CD14-positive monocyte (primary cell): ENCODE measurements at regions not wholly inside any gene's neighbourhood (a gene's known extent, or its start where the extent isn't known, plus 50 kb on each side); places are given as distances from the start of the nearest gene placed in this dataset.

ENCODE experiments used
- DNase-seq, 3 donors: peaks; one replicate each; pipeline ENCODE4 v3.0.0-alpha.2; 2011 to 2022
- H2AFZ ChIP-seq: 2 replicates; pipeline ENCODE4 v1.6.0; 2012; ENCODE audit warnings: mild to moderate bottlenecking, low read depth, low read length, inconsistent platforms; ENCODE audit not compliant: insufficient read depth, poor library complexity, severe bottlenecking
- H3K27ac ChIP-seq, 2 donors: 1 replicate in 1 of 2; 2 replicates in 1 of 2; pipeline ENCODE4 v1.5.1; 2012 to 2013; ENCODE audit warnings: low read length in 2 of 2, control low read depth in 1 of 2, inconsistent platforms in 1 of 2, low read depth in 1 of 2, mild to moderate bottlenecking in 1 of 2
- H3K27me3 ChIP-seq, 2 donors: one replicate each; pipeline versions ENCODE4 v1.6.0 to v1.6.1; 2011 to 2013; ENCODE audit warnings: low read length in 2 of 2; ENCODE audit not compliant: control insufficient read depth in 2 of 2, insufficient read depth in 2 of 2
- H3K36me3 ChIP-seq, 2 donors: replicated peaks in 1 of 2; 1 replicate in 1 of 2; 2 replicates in 1 of 2; pipeline versions ENCODE4 v1.5.1 to v1.6.1; 2012 to 2013; ENCODE audit warnings: low read length in 2 of 2, control low read depth in 1 of 2, inconsistent platforms in 1 of 2, mild to moderate bottlenecking in 1 of 2; ENCODE audit not compliant: insufficient read depth in 2 of 2, control insufficient read depth in 1 of 2
- H3K4me1 ChIP-seq, 2 donors: 1 replicate in 1 of 2; 2 replicates in 1 of 2; pipeline versions ENCODE4 v1.5.1 to v1.6.1; 2012 to 2013; ENCODE audit warnings: low read length in 2 of 2, control low read depth in 1 of 2, inconsistent platforms in 1 of 2, mild to moderate bottlenecking in 1 of 2, moderate library complexity in 1 of 2; ENCODE audit not compliant: insufficient read depth in 2 of 2, control insufficient read depth in 1 of 2
- H3K4me2 ChIP-seq: replicated peaks from 2 replicates; pipeline ENCODE3; 2012; ENCODE audit warnings: low read length, moderate library complexity, mild to moderate bottlenecking; ENCODE audit not compliant: poor library complexity, severe bottlenecking; ENCODE audit errors: extremely low read depth
- H3K4me3 ChIP-seq, 3 experiments: fragments of 200-600 bp in 1 of 3; sonication (generic) in 1 of 3; replicated peaks in 1 of 3; 1 replicate in 2 of 3; 2 replicates in 1 of 3; pipeline ENCODE4 v1.5.1; 2011 to 2013; ENCODE audit warnings: low read length in 3 of 3, mild to moderate bottlenecking in 3 of 3, control low read depth in 2 of 3, low read depth in 2 of 3, inconsistent platforms in 1 of 3, moderate library complexity in 1 of 3
- H3K79me2 ChIP-seq: 2 replicates; pipeline ENCODE4 v1.6.0; 2012; ENCODE audit warnings: mild to moderate bottlenecking, control low read depth, inconsistent platforms, low read length, moderate library complexity; ENCODE audit not compliant: insufficient read depth
- H3K9ac ChIP-seq: 2 replicates; pipeline ENCODE4 v1.6.0; 2017; ENCODE audit warnings: low read length, mild to moderate bottlenecking; ENCODE audit not compliant: insufficient read depth, poor library complexity, severe bottlenecking
- H3K9me3 ChIP-seq, 2 donors: replicated peaks in 1 of 2; 1 replicate in 1 of 2; 2 replicates in 1 of 2; pipeline versions ENCODE4 v1.5.1 to v1.6.1; 2012 to 2013; ENCODE audit warnings: low read length in 2 of 2, control low read depth in 1 of 2; ENCODE audit not compliant: control insufficient read depth in 1 of 2, insufficient read depth in 1 of 2
- H4K20me1 ChIP-seq: 2 replicates; pipeline ENCODE4 v1.6.0; 2012; ENCODE audit warnings: mild to moderate bottlenecking, low read length, control low read depth, moderate library complexity; ENCODE audit not compliant: insufficient read depth
- H3K27ac Mint-ChIP-seq, 7 donors: one replicate each; pipeline ENCODE4 v1.8.0; 2020; ENCODE audit warnings: mild to moderate bottlenecking in 7 of 7, mixed read lengths in 7 of 7, moderate library complexity in 6 of 7, inconsistent platforms in 2 of 7
- H3K27me3 Mint-ChIP-seq, 3 donors: one replicate each; pipeline ENCODE4 v1.8.0; 2021 to 2022; ENCODE audit warnings: low read depth in 3 of 3, mild to moderate bottlenecking in 3 of 3, mixed read lengths in 3 of 3, moderate library complexity in 3 of 3, inconsistent platforms in 1 of 3
- H3K36me3 Mint-ChIP-seq, 2 donors: one replicate each; pipeline ENCODE4 v1.8.0; 2020; ENCODE audit warnings: mixed read lengths in 2 of 2, inconsistent platforms in 1 of 2, mild to moderate bottlenecking in 1 of 2
- H3K4me1 Mint-ChIP-seq: one replicate; pipeline ENCODE4 v1.8.0; 2020; ENCODE audit warnings: mild to moderate bottlenecking, mixed read lengths
- H3K4me3 Mint-ChIP-seq, 2 donors: one replicate each; pipeline ENCODE4 v1.8.0; 2020; ENCODE audit warnings: mild to moderate bottlenecking in 2 of 2, mixed read lengths in 2 of 2, moderate library complexity in 1 of 2
- H3K9me3 Mint-ChIP-seq, 7 donors: one replicate each; pipeline ENCODE4 v1.8.0; 2020 to 2022; ENCODE audit warnings: mixed read lengths in 7 of 7, mild to moderate bottlenecking in 6 of 7, moderate library complexity in 6 of 7, inconsistent platforms in 2 of 7
- CTCF ChIP-seq: fragments of 200-600 bp; IDR thresholded peaks from one replicate; pipeline ENCODE4 v1.8.0; 2022; ENCODE audit warnings: antibody characterized with exemption, mild to moderate bottlenecking
- WGBS: methylation state at CpG from one replicate; pipeline ENCODE4 v1.1.5; 2013; ENCODE audit warnings: missing lambda C conversion rate; ENCODE audit not compliant: insufficient coverage; 5-methylcytosine and 5-hydroxymethylcytosine counted together
- intact Hi-C, 2 donors: fragments of 100-400 bp; cut with micrococcal nuclease; formaldehyde crosslinking; loops; one replicate each; pipeline versions ENCODE4 v1.15.0 to v1.15.1; 2023

GRCh38 chr6:165206798-165207197, 102.6 kb downstream of the C6orf118 start:
- no peak for TF ChIP-seq CTCF
- Mint-ChIP-seq H3K4me1 (no peaks in the 10 kb centered on the region), H3K27ac (no peak overlapping the region), H3K27me3 (peaks cover 0 to 2% (median 0%) of the 10 kb centered on the region in 3 donors), H3K36me3 (no peaks in the 10 kb centered on the region), H3K9me3 (peaks cover 3 to 19% (median 11%) of the 10 kb centered on the region in 7 donors), H3K4me3 (no peak overlapping the region)
- Histone ChIP-seq H3K36me3 (no peaks in the 10 kb centered on the region), H4K20me1 (no peaks in the 10 kb centered on the region), H2AFZ (no peak overlapping the region), H3K9me3 (peaks cover 13 to 19% of the 10 kb centered on the region in 2 donors), H3K4me3 (no peak overlapping the region), H3K27me3 (no peaks in the 10 kb centered on the region), H3K27ac (no peak overlapping the region), H3K9ac (no peak overlapping the region), H3K79me2 (no peaks in the 10 kb centered on the region), H3K4me1 (no peaks in the 10 kb centered on the region), H3K4me2 (no peak overlapping the region)
- intact Hi-C loops, result no loop called here
- DNase-seq, result no peak
- no CpG with 5 or more reads among the region's 2 CpGs for WGBS

- Histone ChIP-seq H3K79me2 (no peaks in the 10 kb centered on the region), H2AFZ (no peak overlapping the region), H3K4me3 (no peak overlapping the region), H3K36me3 (no peaks in the 10 kb centered on the region), H3K9ac (no peak overlapping the region), H3K27ac (no peak overlapping the region), H3K9me3 (peaks cover 13 to 19% of the 10 kb centered on the region in 2 donors), H3K4me2 (no peak overlapping the region), H4K20me1 (no peaks in the 10 kb centered on the region), H3K4me1 (no peaks in the 10 kb centered on the region), H3K27me3 (no peaks in the 10 kb centered on the region)
- Mint-ChIP-seq H3K9me3 (peaks cover 3 to 19% (median 11%) of the 10 kb centered on the region in 7 donors), H3K27me3 (peaks cover 0 to 2% (median 0%) of the 10 kb centered on the region in 3 donors), H3K36me3 (no peaks in the 10 kb centered on the region), H3K27ac (no peak overlapping the region), H3K4me1 (no peaks in the 10 kb centered on the region), H3K4me3 (no peak overlapping the region)
- WGBS, result 92% methylated on average over 2 of the region's 2 CpGs
- intact Hi-C loops, result no loop called here
- no peak for TF ChIP-seq CTCF
- DNase-seq, result no peak
Observed at GRCh38 chr6:165205632-165206031, 103.8 kb downstream of the C6orf118 start.
